ENCODE measurements at regions not wholly inside any gene's neighbourhood (a gene's known extent, or its start where the extent isn't known, plus 50 kb on each side); places are given as distances from the start of the nearest gene placed in this dataset.

GRCh38 chr6:139895205-139895793, 520.9 kb upstream of the CITED2 start:
- TF ChIP-seq CTCF (IDR thresholded peaks at IDR 0.05) (peak in 1 of 3 experiments; percentile 17), POLR2A (IDR thresholded peaks at IDR 0.05) (no peak)
